Adipocyte (in vitro differentiated cells): ENCODE measurements at regions not wholly inside any gene's neighbourhood (a gene's known extent, or its start where the extent isn't known, plus 50 kb on each side); places are given as distances from the start of the nearest gene placed in this dataset.
A peak's percentile ranks its signal among the peaks of the same experiment; 100 is the strongest.

Experiments
- DNase-seq: peaks from one replicate; pipeline ENCODE4 v3.0.0-alpha.2; 2015; ENCODE audit warnings: low read depth
- H3K27me3 ChIP-seq: replicated peaks from 2 replicates; pipeline ENCODE4 v1.7.0; 2013; ENCODE audit warnings: mild to moderate bottlenecking, low read length, moderate library complexity; ENCODE audit not compliant: control insufficient read depth, insufficient read depth
- H3K36me3 ChIP-seq: 2 replicates; pipeline ENCODE4 v1.7.0; 2013; ENCODE audit warnings: low read length, mild to moderate bottlenecking, moderate library complexity; ENCODE audit not compliant: control insufficient read depth, insufficient read depth, severe bottlenecking
- H3K4me1 ChIP-seq: 2 replicates; pipeline ENCODE4 v1.7.0; 2013; ENCODE audit warnings: mild to moderate bottlenecking, low read length, moderate library complexity; ENCODE audit not compliant: control insufficient read depth, insufficient read depth
- H3K4me3 ChIP-seq: 2 replicates; pipeline ENCODE4 v1.7.0; 2013; ENCODE audit warnings: mild to moderate bottlenecking, low read length, moderate library complexity
- H3K9ac ChIP-seq: 2 replicates; pipeline ENCODE4 v1.7.0; 2013; ENCODE audit warnings: mild to moderate bottlenecking, low read length, moderate library complexity
- H3K9me3 ChIP-seq: 2 replicates; pipeline ENCODE4 v1.7.0; 2013; ENCODE audit warnings: mild to moderate bottlenecking, low read length, moderate library complexity; ENCODE audit not compliant: control insufficient read depth

GRCh38 chr21:26736449-26736848 lies 108.8 kb downstream of the ADAMTS1 start:
- Histone ChIP-seq H3K4me1 (peaks cover 32% of the 10 kb centered on the region), H3K4me3 (no peak overlapping the region)
- DNase-seq: no peak

GRCh38 chr21:26732432-26733221 lies 112.6 kb downstream of the ADAMTS1 start:
- H3K36me3 ChIP-seq: no peaks in the 10 kb centered on the region

More at GRCh38 chr21:26736449-26736848, 108.8 kb downstream of the ADAMTS1 start:
- Histone ChIP-seq H3K9me3 (no peaks in the 10 kb centered on the region), H3K9ac (no peak overlapping the region), H3K27me3 (no peaks in the 10 kb centered on the region), H3K36me3 (no peaks in the 10 kb centered on the region)

GRCh38 chr21:26719750-26720149 lies 125.5 kb downstream of the ADAMTS1 start:
- H3K36me3 ChIP-seq: no peaks in the 10 kb centered on the region
- H3K4me3 ChIP-seq: no peak overlapping the region
- H3K27me3 ChIP-seq: no peaks in the 10 kb centered on the region
- no peak overlapping the region for H3K9ac ChIP-seq
- no peak for DNase-seq
- H3K4me1 ChIP-seq: peaks cover 5% of the 10 kb centered on the region
- no peaks in the 10 kb centered on the region for H3K9me3 ChIP-seq

More at GRCh38 chr21:26732432-26733221, 112.6 kb downstream of the ADAMTS1 start:
- H3K9ac ChIP-seq: peak overlapping the region; percentile 9
- H3K27me3 ChIP-seq: no peaks in the 10 kb centered on the region
- no peaks in the 10 kb centered on the region for H3K9me3 ChIP-seq
- H3K4me3 ChIP-seq: no peak overlapping the region
- peak; percentile 78 for DNase-seq
- H3K4me1 ChIP-seq: peaks cover 8% of the 10 kb centered on the region

GRCh38 chr21:26717146-26717739 lies 128.0 kb downstream of the ADAMTS1 start:
- peak; percentile 69 for DNase-seq
- H3K27me3 ChIP-seq: no peaks in the 10 kb centered on the region
- no peaks in the 10 kb centered on the region for H3K36me3 ChIP-seq
- H3K9me3 ChIP-seq: no peaks in the 10 kb centered on the region
- no peak overlapping the region for H3K9ac ChIP-seq
- peaks cover 5% of the 10 kb centered on the region for H3K4me1 ChIP-seq
- no peak overlapping the region for H3K4me3 ChIP-seq

- no peaks in the 10 kb centered on the region for H3K36me3 ChIP-seq
- no peaks in the 10 kb centered on the region for H3K27me3 ChIP-seq
- no peaks in the 10 kb centered on the region for H3K9me3 ChIP-seq
- no peak overlapping the region for H3K9ac ChIP-seq
- no peak overlapping the region for H3K4me3 ChIP-seq
- DNase-seq: peak; percentile 83
- peaks cover 5% of the 10 kb centered on the region for H3K4me1 ChIP-seq
Measured at GRCh38 chr21:26715878-26716506, 129.2 kb downstream of the ADAMTS1 start.

- no peak overlapping the region for H3K4me3 ChIP-seq
- no peaks in the 10 kb centered on the region for H3K27me3 ChIP-seq
- no peaks in the 10 kb centered on the region for H3K36me3 ChIP-seq
- H3K4me1 ChIP-seq: peaks cover 5% of the 10 kb centered on the region
- H3K9ac ChIP-seq: no peak overlapping the region
- H3K9me3 ChIP-seq: no peaks in the 10 kb centered on the region
- DNase-seq: no peak
Measured at GRCh38 chr21:26715116-26715515, 130.1 kb downstream of the ADAMTS1 start.

- Histone ChIP-seq H3K4me1 (peaks cover 2% of the 10 kb centered on the region), H3K9me3 (no peaks in the 10 kb centered on the region), H3K36me3 (no peaks in the 10 kb centered on the region), H3K9ac (no peak overlapping the region), H3K4me3 (no peak overlapping the region), H3K27me3 (no peaks in the 10 kb centered on the region)
- DNase-seq: no peak
Measured at GRCh38 chr21:26710155-26710554, 135.1 kb downstream of the ADAMTS1 start.

GRCh38 chr21:26709090-26709489 lies 136.0 kb upstream of the CYYR1 start:
- Histone ChIP-seq H3K4me3 (no peak overlapping the region), H3K27me3 (no peaks in the 10 kb centered on the region), H3K9ac (no peak overlapping the region), H3K4me1 (no peaks in the 10 kb centered on the region), H3K9me3 (no peaks in the 10 kb centered on the region), H3K36me3 (no peaks in the 10 kb centered on the region)
- DNase-seq: peak; percentile 8

- no peaks in the 10 kb centered on the region for H3K4me1 ChIP-seq
- DNase-seq: no peak
- H3K9me3 ChIP-seq: no peaks in the 10 kb centered on the region
- H3K27me3 ChIP-seq: no peaks in the 10 kb centered on the region
- H3K9ac ChIP-seq: no peak overlapping the region
- H3K4me3 ChIP-seq: no peak overlapping the region
- no peaks in the 10 kb centered on the region for H3K36me3 ChIP-seq
Measured at GRCh38 chr21:26708223-26708800, 135.2 kb upstream of the CYYR1 start.

GRCh38 chr21:26707246-26707645 lies 134.2 kb upstream of the CYYR1 start:
- H3K4me1 ChIP-seq: no peaks in the 10 kb centered on the region
- DNase-seq: no peak
- no peaks in the 10 kb centered on the region for H3K27me3 ChIP-seq
- no peaks in the 10 kb centered on the region for H3K36me3 ChIP-seq
- H3K4me3 ChIP-seq: no peak overlapping the region
- H3K9me3 ChIP-seq: no peaks in the 10 kb centered on the region
- no peak overlapping the region for H3K9ac ChIP-seq

GRCh38 chr21:26698416-26698815 lies 125.3 kb upstream of the CYYR1 start:
- no peaks in the 10 kb centered on the region for H3K36me3 ChIP-seq
- no peaks in the 10 kb centered on the region for H3K9me3 ChIP-seq
- peaks cover 4% of the 10 kb centered on the region for H3K27me3 ChIP-seq
- no peak for DNase-seq
- H3K4me3 ChIP-seq: no peak overlapping the region
- no peak overlapping the region for H3K9ac ChIP-seq
- H3K4me1 ChIP-seq: no peaks in the 10 kb centered on the region
